H1 (cell line): ENCODE measurements at regions not wholly inside any gene's neighbourhood (a gene's known extent, or its start where the extent isn't known, plus 50 kb on each side); places are given as distances from the start of the nearest gene placed in this dataset.

Experiments used
- CTCF ChIA-PET: fragments of 300-600 bp; sonication (Branson Sonifier 250); formaldehyde crosslinking; loops from one replicate; lab custom pipeline; 2021; ENCODE audit not compliant: partially characterized antibody; lab: Charles Lee
- POLR2A ChIA-PET: fragments of 300-600 bp; sonication (Branson Sonifier 250); formaldehyde crosslinking; loops from one replicate; lab custom pipeline; 2021; ENCODE audit warnings: inconsistent platforms; ENCODE audit not compliant: partially characterized antibody; lab: Charles Lee
- DNase-seq, 2 experiments: peaks; one replicate each; pipeline versions ENCODE4 v3.0.0 to v3.0.0-alpha.2; 2010 to 2022; ENCODE audit warnings: low spot score in 2 of 2, low read depth in 1 of 2, mixed read lengths in 1 of 2
- FAIRE-seq: peaks from 2 replicates; lab custom pipeline; 2011; peaks lifted over from hg19 to GRCh38; lab: Jason Lieb, UNC
- H2AFZ ChIP-seq: 2 replicates; pipeline ENCODE4 v1.8.1; 2012; ENCODE audit warnings: low read length, inconsistent platforms
- H2AK5ac ChIP-seq: 2 replicates; pipeline ENCODE4 v1.6.1; 2013; ENCODE audit warnings: low read depth, low read length
- H2BK120ac ChIP-seq: replicated peaks from 2 replicates; pipeline ENCODE3; 2013; ENCODE audit warnings: low read depth, low read length, inconsistent platforms
- H2BK12ac ChIP-seq: 2 replicates; pipeline ENCODE4 v1.6.1; 2013; ENCODE audit warnings: low read depth, low read length
- H2BK15ac ChIP-seq: 2 replicates; pipeline ENCODE4 v1.6.1; 2013; ENCODE audit warnings: low read length
- H2BK20ac ChIP-seq: 2 replicates; pipeline ENCODE4 v1.6.1; 2013; ENCODE audit warnings: low read length
- H2BK5ac ChIP-seq: 2 replicates; pipeline ENCODE4 v1.6.1; 2013; ENCODE audit warnings: low read depth, low read length
- H3K14ac ChIP-seq: 2 replicates; pipeline ENCODE4 v1.6.1; 2013; ENCODE audit warnings: inconsistent platforms; ENCODE audit not compliant: insufficient read length
- H3K18ac ChIP-seq: 2 replicates; pipeline ENCODE4 v1.6.1; 2013; ENCODE audit warnings: low read length; ENCODE audit errors: extremely low read depth
- H3K23ac ChIP-seq: 2 replicates; pipeline ENCODE4 v1.6.1; 2013; ENCODE audit warnings: inconsistent platforms; ENCODE audit not compliant: insufficient read length
- H3K23me2 ChIP-seq: 2 replicates; pipeline ENCODE4 v1.6.1; 2013; ENCODE audit warnings: low read depth, low read length
- H3K27ac ChIP-seq: 2 replicates; pipeline ENCODE4 v1.6.1; 2011; ENCODE audit warnings: low read depth, low read length, inconsistent platforms
- H3K27me3 ChIP-seq, 4 experiments: replicated peaks in 1 of 4; 1 replicate in 1 of 4; 2 replicates in 3 of 4; pipeline versions ENCODE4 v1.6.1 to v1.8.1; 2011 to 2013; ENCODE audit warnings: low read length in 3 of 4, mild to moderate bottlenecking in 3 of 4, inconsistent platforms in 2 of 4, mixed read lengths in 2 of 4, moderate library complexity in 1 of 4; ENCODE audit not compliant: control insufficient read depth in 3 of 4, insufficient read depth in 3 of 4; ENCODE audit errors: extremely low read depth in 1 of 4
- H3K36me3 ChIP-seq, 4 experiments: 2 replicates each; pipeline versions ENCODE4 v1.6.1 to v1.8.1; 2011 to 2013; ENCODE audit warnings: mild to moderate bottlenecking in 4 of 4, low read length in 3 of 4, moderate library complexity in 2 of 4, control low read depth in 1 of 4, inconsistent platforms in 1 of 4; ENCODE audit not compliant: insufficient read depth in 4 of 4, control insufficient read depth in 2 of 4
- H3K4ac ChIP-seq: replicated peaks from 2 replicates; pipeline ENCODE3; 2013; ENCODE audit warnings: low read length, low read depth, mixed read lengths, inconsistent platforms; ENCODE audit not compliant: insufficient read length
- H3K4me1 ChIP-seq, 4 experiments: replicated peaks in 1 of 4; 1 replicate in 1 of 4; 2 replicates in 3 of 4; pipeline versions ENCODE4 v1.6.1 to v1.8.1; 2011 to 2013; ENCODE audit warnings: low read length in 3 of 4, inconsistent platforms in 2 of 4, mixed read lengths in 1 of 4; ENCODE audit not compliant: insufficient read depth in 4 of 4, control insufficient read depth in 3 of 4
- H3K4me2 ChIP-seq, 2 experiments: 2 replicates each; pipeline versions ENCODE4 v1.6.1 to v1.8.1; 2011 to 2013; ENCODE audit warnings: low read depth in 2 of 2, low read length in 2 of 2, control low read depth in 1 of 2, inconsistent platforms in 1 of 2, mild to moderate bottlenecking in 1 of 2; ENCODE audit not compliant: insufficient read depth in 1 of 2
- H3K4me3 ChIP-seq, 4 experiments: fragments of 200-600, 300-600 bp in 1 of 4; sonication (generic), shearing (Covaris generic), sonication (Bioruptor Twin) in 1 of 4; 2 replicates each; pipeline versions ENCODE4 v1.5.1 to v1.8.1; 2011 to 2016; ENCODE audit warnings: low read length in 4 of 4, low read depth in 3 of 4, control low read depth in 2 of 4, inconsistent platforms in 2 of 4, mild to moderate bottlenecking in 2 of 4, mixed read lengths in 1 of 4, moderate library complexity in 1 of 4; ENCODE audit not compliant: insufficient read depth in 2 of 4; ENCODE audit errors: extremely low read depth in 1 of 4
- H3K56ac ChIP-seq: replicated peaks from 2 replicates; pipeline ENCODE3; 2013; ENCODE audit warnings: low read depth, mild to moderate bottlenecking, mixed read lengths, low read length, inconsistent platforms; ENCODE audit not compliant: insufficient read length
- H3K79me1 ChIP-seq: 2 replicates; pipeline ENCODE4 v1.6.1; 2013; ENCODE audit warnings: low read depth, low read length, control low read depth
- H3K79me2 ChIP-seq, 2 experiments: 2 replicates each; pipeline versions ENCODE4 v1.6.1 to v1.8.1; 2012 to 2013; ENCODE audit warnings: low read length in 2 of 2, mild to moderate bottlenecking in 2 of 2, inconsistent platforms in 1 of 2; ENCODE audit not compliant: insufficient read depth in 2 of 2, control insufficient read depth in 1 of 2
- H3K9ac ChIP-seq, 4 experiments: replicated peaks in 1 of 4; 1 replicate in 1 of 4; 2 replicates in 3 of 4; pipeline versions ENCODE4 v1.6.1 to v1.8.1; 2011 to 2013; ENCODE audit warnings: low read depth in 3 of 4, low read length in 3 of 4, control low read depth in 2 of 4, mild to moderate bottlenecking in 2 of 4, moderate library complexity in 2 of 4, inconsistent platforms in 1 of 4; ENCODE audit errors: extremely low read depth in 1 of 4
- H3K9me3 ChIP-seq, 2 experiments: 2 replicates each; pipeline versions ENCODE4 v1.6.1 to v1.8.1; 2012 to 2013; ENCODE audit warnings: mild to moderate bottlenecking in 2 of 2, moderate library complexity in 2 of 2, control low read depth in 1 of 2, inconsistent platforms in 1 of 2, low read depth in 1 of 2, low read length in 1 of 2, mixed read lengths in 1 of 2; ENCODE audit not compliant: insufficient read depth in 2 of 2
- H4K20me1 ChIP-seq, 2 experiments: replicated peaks in 1 of 2; 2 replicates each; pipeline versions ENCODE3 to v1.8.1; 2011 to 2013; ENCODE audit warnings: inconsistent platforms in 2 of 2, low read length in 2 of 2, mild to moderate bottlenecking in 1 of 2; ENCODE audit not compliant: insufficient read depth in 2 of 2, control insufficient read depth in 1 of 2
- H4K5ac ChIP-seq: 2 replicates; pipeline ENCODE4 v1.6.1; 2013; ENCODE audit warnings: low read length, low read depth, mixed read lengths, inconsistent platforms; ENCODE audit not compliant: insufficient read length
- H4K8ac ChIP-seq: 2 replicates; pipeline ENCODE4 v1.8.0; 2013; ENCODE audit warnings: mild to moderate bottlenecking, moderate library complexity, low read length, inconsistent platforms; ENCODE audit not compliant: insufficient read depth; ENCODE audit errors: extremely low read depth
- H4K91ac ChIP-seq: replicated peaks from 2 replicates; pipeline ENCODE3; 2013; ENCODE audit warnings: low read length, mixed read lengths, inconsistent platforms; ENCODE audit not compliant: insufficient read length
- BCL11A ChIP-seq, 2 experiments: IDR thresholded peaks; one replicate each; pipeline ENCODE4 v1.6.1; 2011; ENCODE audit warnings: low read depth in 2 of 2, low read length in 2 of 2, mild to moderate bottlenecking in 2 of 2
- BRCA1 ChIP-seq: IDR thresholded peaks from 2 replicates; pipeline ENCODE4 v1.6.1; 2012; ENCODE audit warnings: low read depth, low read length, improper control_type of control experiment
- CBX8 ChIP-seq: fragments of 300-800, 300-1000 bp; sonication (generic); IDR thresholded peaks from 2 replicates; pipeline ENCODE4 v1.7.1; 2016; ENCODE audit warnings: low read depth, low read length, borderline replicate concordance
- CREB1 ChIP-seq: IDR thresholded peaks from 2 replicates; pipeline ENCODE4 v1.6.1; 2012; ENCODE audit warnings: inconsistent platforms
- CTBP2 ChIP-seq: IDR thresholded peaks from 2 replicates; pipeline ENCODE4 v1.7.0; 2011; ENCODE audit warnings: borderline replicate concordance, mild to moderate bottlenecking, moderate library complexity, mixed read lengths, low read length; ENCODE audit not compliant: insufficient read depth, insufficient read length
- HDAC2 ChIP-seq, 2 experiments: fragments of 300-600 bp in 1 of 2; sonication (generic) in 1 of 2; IDR thresholded peaks; 2 replicates each; pipeline ENCODE4 v1.6.1; 2011 to 2012; ENCODE audit warnings: low read depth in 2 of 2, low read length in 2 of 2, mild to moderate bottlenecking in 2 of 2, moderate library complexity in 2 of 2, borderline replicate concordance in 1 of 2, inconsistent platforms in 1 of 2
- KDM5A ChIP-seq: fragments of 200-600 bp; IDR thresholded peaks from 2 replicates; pipeline ENCODE4 v1.7.1; 2012; ENCODE audit warnings: mild to moderate bottlenecking, low read length, inconsistent platforms, mixed read lengths
- MAFK ChIP-seq: IDR thresholded peaks from 2 replicates; pipeline ENCODE4 v1.6.1; 2012; ENCODE audit warnings: low read depth, mild to moderate bottlenecking, improper control_type of control experiment, low read length
- NANOG ChIP-seq: IDR thresholded peaks from 2 replicates; pipeline ENCODE4 v1.6.1; 2011; ENCODE audit warnings: low read length, low read depth, mild to moderate bottlenecking, inconsistent platforms; ENCODE audit not compliant: insufficient read depth, poor library complexity, severe bottlenecking
- RAD21 ChIP-seq, 2 experiments: IDR thresholded peaks in 1 of 2; conservative IDR thresholded peaks in 1 of 2; 2 replicates each; pipeline ENCODE4 v1.6.1; 2011; ENCODE audit warnings: low read depth in 2 of 2, low read length in 2 of 2, improper control_type of control experiment in 1 of 2, inconsistent platforms in 1 of 2, mild to moderate bottlenecking in 1 of 2, moderate library complexity in 1 of 2
- SAP30 ChIP-seq: fragments of 300-600 bp; sonication (generic); IDR thresholded peaks from 2 replicates; pipeline ENCODE4 v1.7.1; 2012; ENCODE audit warnings: low read length, moderate library complexity, mild to moderate bottlenecking, inconsistent platforms; ENCODE audit not compliant: insufficient read depth, insufficient replicate concordance
- SP4 ChIP-seq: IDR thresholded peaks from 2 replicates; pipeline ENCODE4 v1.6.1; 2012; ENCODE audit warnings: low read length, inconsistent platforms
- TBP ChIP-seq: IDR thresholded peaks from 2 replicates; pipeline ENCODE4 v1.6.1; 2011; ENCODE audit warnings: low read depth, low read length, improper control_type of control experiment
- ZNF274 ChIP-seq: IDR thresholded peaks from 2 replicates; pipeline ENCODE4 v1.7.0; 2012; ENCODE audit warnings: low read length, borderline replicate concordance; ENCODE audit errors: extremely low read depth
- WGBS, 2 experiments: shearing (Covaris generic) in 1 of 2; methylation state at CpG; one replicate each; pipeline versions ENCODE4 v1.1.6 to v1.1.7; 2013 to 2015; ENCODE audit warnings: low lambda C conversion rate in 2 of 2, mixed read lengths in 2 of 2, inconsistent platforms in 1 of 2, low coverage in 1 of 2, missing lambda C conversion rate in 1 of 2; ENCODE audit not compliant: insufficient replicate concordance in 2 of 2, insufficient coverage in 1 of 2, insufficient read length in 1 of 2; ENCODE audit errors: extremely low coverage in 1 of 2, missing lambda C conversion rate in 1 of 2; 5-methylcytosine and 5-hydroxymethylcytosine counted together
- TF ChIP-seq, protein P1 (sequence below): IDR thresholded peaks from 2 replicates; pipeline ENCODE4 v1.6.1; 2012; ENCODE audit warnings: inconsistent platforms

DNA sequence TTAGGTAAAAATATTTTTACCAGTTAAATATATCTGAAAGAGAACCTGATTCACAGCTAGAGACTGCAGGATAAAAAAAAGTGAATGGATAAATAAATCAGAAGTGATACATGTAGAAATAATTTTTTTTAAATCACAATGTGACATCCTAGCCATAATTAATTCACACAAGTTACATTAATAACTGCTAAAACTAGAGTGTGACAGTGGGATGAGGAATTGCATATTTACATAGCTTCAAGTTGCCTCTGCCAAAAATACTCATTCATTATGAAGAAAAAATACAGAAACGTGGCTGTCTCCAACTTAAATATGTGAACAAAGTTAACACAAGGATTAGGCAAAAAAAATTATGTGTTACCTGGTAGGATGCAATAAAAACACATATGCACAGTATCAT lies 473.5 kb upstream of the SEMA3A start:
- WGBS, 2 experiments: 68% methylated on average over 1 of the region's 1 CpG; no CpG with 5 or more reads in 1 of the 2 experiments
- Histone ChIP-seq H2BK120ac (no peak overlapping the region), H3K9ac (no peak overlapping the region), H3K79me2 (no peaks in the 10 kb centered on the region), H3K4me1 (no peaks in the 10 kb centered on the region; a peak in 1 of 7 replicates), H2AFZ (no peak overlapping the region), H3K27me3 (no peaks in the 10 kb centered on the region), H3K14ac (no peak overlapping the region), H4K91ac (no peak overlapping the region), H3K56ac (no peak overlapping the region), H3K4me3 (no peak overlapping the region), H3K79me1 (no peaks in the 10 kb centered on the region), H3K4me2 (no peak overlapping the region), H3K4ac (no peak overlapping the region), H2BK20ac (no peak overlapping the region), H4K20me1 (no peaks in the 10 kb centered on the region), H3K23ac (no peak overlapping the region), H2BK12ac (no peak overlapping the region), H3K23me2 (no peaks in the 10 kb centered on the region; the same call in 1 of the 2 replicates), H3K27ac (no peak overlapping the region), H2BK15ac (no peak overlapping the region), H3K36me3 (no peaks in the 10 kb centered on the region), H3K18ac (no peak overlapping the region), H4K5ac (no peak overlapping the region), H2AK5ac (no peak overlapping the region), H4K8ac (no peak overlapping the region), H2BK5ac (no peak overlapping the region), H3K9me3 (no peaks in the 10 kb centered on the region)
- POLR2A ChIA-PET: no interaction called here
- DNase-seq (no peak), FAIRE-seq (no peak)
- CTCF ChIA-PET: no interaction called here
- no peak for TF ChIP-seq CREB1
- TF ChIP-seq BCL11A (IDR thresholded peaks at IDR 0.05; ENCODE audit: low read depth in 2 of 2, low read length in 2 of 2): no peak
- no peak for TF ChIP-seq NANOG
- TF ChIP-seq ZNF274: no peak
- no peak for TF ChIP-seq CBX8
- TF ChIP-seq SAP30: no peak
- TF ChIP-seq MAFK: no peak
- TF ChIP-seq CTBP2: no peak
- no peak for TF ChIP-seq TBP
- no peak for TF ChIP-seq RAD21 (IDR thresholded peaks at IDR 0.05 in 1 of 2, conservative IDR thresholded peaks at IDR 0.05 in 1 of 2; ENCODE audit: low read depth in 2 of 2, low read length in 2 of 2)
- no peak for TF ChIP-seq HDAC2 (IDR thresholded peaks at IDR 0.05; ENCODE audit: borderline replicate concordance in 1 of 2, low read depth in 2 of 2, low read length in 2 of 2)
- TF ChIP-seq SP4: no peak
- TF ChIP-seq BRCA1: no peak
- TF ChIP-seq, protein P1, sequence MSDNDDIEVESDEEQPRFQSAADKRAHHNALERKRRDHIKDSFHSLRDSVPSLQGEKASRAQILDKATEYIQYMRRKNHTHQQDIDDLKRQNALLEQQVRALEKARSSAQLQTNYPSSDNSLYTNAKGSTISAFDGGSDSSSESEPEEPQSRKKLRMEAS: no peak
- no peak for TF ChIP-seq KDM5A
